KOPT-K1 (cell line): ENCODE measurements at regions not wholly inside any gene's neighbourhood (a gene's known extent, or its start where the extent isn't known, plus 50 kb on each side); places are given as distances from the start of the nearest gene placed in this dataset.
"Not testable (repeated sequence)": the region's sequence is repeated elsewhere in the genome, so short reads cannot be mapped to it uniquely, and the experiment has no call there.

Experiments
- H3K27ac ChIP-seq: fragments of 200-600 bp; sonication (generic); 2 replicates; pipeline ENCODE4 v1.5.1; 2016; ENCODE audit warnings: antibody characterized with exemption, mild to moderate bottlenecking, low read depth, low read length; ENCODE audit not compliant: poor library complexity, severe bottlenecking
- H3K36me3 ChIP-seq: fragments of 200-600 bp; sonication (generic); 2 replicates; pipeline ENCODE4 v1.5.1; 2017; ENCODE audit warnings: antibody characterized with exemption, mild to moderate bottlenecking, low read length, moderate library complexity; ENCODE audit not compliant: insufficient read depth
- H3K9me3 ChIP-seq: fragments of 200-600 bp; sonication (generic); 2 replicates; pipeline ENCODE4 v1.5.1; 2017; ENCODE audit warnings: antibody characterized with exemption, low read length, mild to moderate bottlenecking; ENCODE audit not compliant: insufficient read depth, poor library complexity, severe bottlenecking

- no peaks in the 10 kb centered on the region for H3K36me3 ChIP-seq
- peaks cover 19% of the 10 kb centered on the region for H3K9me3 ChIP-seq
- H3K27ac ChIP-seq, result no peak overlapping the region
Observed at GRCh38 chr12:58651850-58652249, 268.5 kb downstream of the LRIG3 start.

GRCh38 chr12:58654021-58654420 lies 266.3 kb downstream of the LRIG3 start:
- Histone ChIP-seq H3K27ac (no peak overlapping the region), H3K9me3 (peaks cover 19% of the 10 kb centered on the region), H3K36me3 (no peaks in the 10 kb centered on the region)

- H3K27ac ChIP-seq, result no peak overlapping the region
Observed at GRCh38 chr12:58655375-58655774, 264.9 kb downstream of the LRIG3 start.

GRCh38 chr12:58656254-58657009 lies 263.9 kb downstream of the LRIG3 start:
- Histone ChIP-seq H3K27ac (no peak overlapping the region), H3K36me3 (no peaks in the 10 kb centered on the region), H3K9me3 (peaks cover 19% of the 10 kb centered on the region)

More at GRCh38 chr12:58655375-58655774, 264.9 kb downstream of the LRIG3 start:
- Histone ChIP-seq H3K36me3 (no peaks in the 10 kb centered on the region), H3K9me3 (peaks cover 19% of the 10 kb centered on the region)

GRCh38 chr12:58657190-58657589 lies 263.1 kb downstream of the LRIG3 start:
- H3K27ac ChIP-seq, result no peak overlapping the region
- H3K36me3 ChIP-seq, result no peaks in the 10 kb centered on the region
- peaks cover 22% of the 10 kb centered on the region for H3K9me3 ChIP-seq

- Histone ChIP-seq H3K27ac (no peak overlapping the region), H3K36me3 (no peaks in the 10 kb centered on the region), H3K9me3 (peaks cover 3% of the 10 kb centered on the region)
Observed at GRCh38 chr12:58665375-58665774, 254.9 kb downstream of the LRIG3 start.

- Histone ChIP-seq H3K27ac (no peak overlapping the region), H3K9me3 (no peaks in the 10 kb centered on the region), H3K36me3 (no peaks in the 10 kb centered on the region)
Observed at GRCh38 chr12:58668233-58668632, 252.1 kb downstream of the LRIG3 start.

- no peaks in the 10 kb centered on the region for H3K9me3 ChIP-seq
- no peaks in the 10 kb centered on the region for H3K36me3 ChIP-seq
- H3K27ac ChIP-seq, result no peak overlapping the region
Observed at GRCh38 chr12:58668871-58669270, 251.4 kb downstream of the LRIG3 start.

- Histone ChIP-seq H3K36me3 (no peaks in the 10 kb centered on the region), H3K27ac (no peak overlapping the region)
Observed at GRCh38 chr12:58670623-58671022, 249.7 kb downstream of the LRIG3 start.

GRCh38 chr12:58671196-58671595 lies 249.1 kb downstream of the LRIG3 start:
- Histone ChIP-seq H3K36me3 (no peaks in the 10 kb centered on the region), H3K27ac (no peak overlapping the region), H3K9me3 (no peaks in the 10 kb centered on the region)

More at GRCh38 chr12:58670623-58671022, 249.7 kb downstream of the LRIG3 start:
- H3K9me3 ChIP-seq, result no peaks in the 10 kb centered on the region

- Histone ChIP-seq H3K36me3 (no peaks in the 10 kb centered on the region), H3K9me3 (peaks cover 2% of the 10 kb centered on the region), H3K27ac (no peak overlapping the region)
Observed at GRCh38 chr12:58673021-58673420, 247.3 kb downstream of the LRIG3 start.

- H3K36me3 ChIP-seq, H3K27ac ChIP-seq: not testable (repeated sequence)
- H3K9me3 ChIP-seq, result peaks cover 24% of the 10 kb centered on the region
Observed at GRCh38 chr12:58677833-58678232, 242.5 kb downstream of the LRIG3 start.

GRCh38 chr12:58678753-58679152 lies 241.6 kb downstream of the LRIG3 start:
- Histone ChIP-seq H3K27ac (no peak overlapping the region), H3K9me3 (peaks cover 24% of the 10 kb centered on the region), H3K36me3 (no peaks in the 10 kb centered on the region)

- Histone ChIP-seq H3K27ac (no peak overlapping the region), H3K9me3 (peaks cover 24% of the 10 kb centered on the region), H3K36me3 (no peaks in the 10 kb centered on the region)
Observed at GRCh38 chr12:58681730-58682129, 238.6 kb downstream of the LRIG3 start.

- H3K36me3 ChIP-seq, result no peaks in the 10 kb centered on the region
- peaks cover 25% of the 10 kb centered on the region for H3K9me3 ChIP-seq
- no peak overlapping the region for H3K27ac ChIP-seq
Observed at GRCh38 chr12:58695263-58695662, 225.0 kb downstream of the LRIG3 start.

- Histone ChIP-seq H3K27ac (no peak overlapping the region), H3K36me3 (no peaks in the 10 kb centered on the region), H3K9me3 (peaks cover 47% of the 10 kb centered on the region)
Observed at GRCh38 chr12:58701536-58701935, 218.8 kb downstream of the LRIG3 start.
